ENCODE measurements at regions not wholly inside any gene's neighbourhood (a gene's known extent, or its start where the extent isn't known, plus 50 kb on each side); places are given as distances from the start of the nearest gene placed in this dataset.

DNA sequence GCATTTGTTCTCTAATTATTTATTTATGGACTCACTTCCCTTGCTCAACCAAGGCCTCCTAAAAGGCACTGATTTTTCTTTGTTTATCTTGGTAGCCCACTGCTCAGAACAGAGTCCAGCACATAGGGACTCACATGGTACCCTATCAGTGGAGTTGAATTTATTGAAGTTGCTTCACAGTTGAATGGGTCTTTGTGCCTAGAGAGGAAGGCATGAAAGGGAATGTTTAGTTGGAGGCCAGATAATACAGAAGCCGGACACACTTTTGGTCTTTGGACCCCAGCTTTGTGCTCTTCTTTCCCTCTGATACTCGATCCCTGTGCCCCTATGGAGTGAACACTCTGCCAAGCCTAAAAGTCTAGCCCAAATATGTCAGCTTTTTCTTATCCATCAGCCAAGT, 429.0 kb downstream of the PRDM2 start (continued):
- TF ChIP-seq, protein P1, sequence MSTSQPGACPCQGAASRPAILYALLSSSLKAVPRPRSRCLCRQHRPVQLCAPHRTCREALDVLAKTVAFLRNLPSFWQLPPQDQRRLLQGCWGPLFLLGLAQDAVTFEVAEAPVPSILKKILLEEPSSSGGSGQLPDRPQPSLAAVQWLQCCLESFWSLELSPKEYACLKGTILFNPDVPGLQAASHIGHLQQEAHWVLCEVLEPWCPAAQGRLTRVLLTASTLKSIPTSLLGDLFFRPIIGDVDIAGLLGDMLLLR (CRISPR knock-in tag; IDR thresholded peaks at IDR 0.05): no peak
- no peak for TF ChIP-seq SNRNP70 (IDR thresholded peaks at IDR 0.05; ENCODE audit: low read depth, low read length)
- TF ChIP-seq, protein P2, sequence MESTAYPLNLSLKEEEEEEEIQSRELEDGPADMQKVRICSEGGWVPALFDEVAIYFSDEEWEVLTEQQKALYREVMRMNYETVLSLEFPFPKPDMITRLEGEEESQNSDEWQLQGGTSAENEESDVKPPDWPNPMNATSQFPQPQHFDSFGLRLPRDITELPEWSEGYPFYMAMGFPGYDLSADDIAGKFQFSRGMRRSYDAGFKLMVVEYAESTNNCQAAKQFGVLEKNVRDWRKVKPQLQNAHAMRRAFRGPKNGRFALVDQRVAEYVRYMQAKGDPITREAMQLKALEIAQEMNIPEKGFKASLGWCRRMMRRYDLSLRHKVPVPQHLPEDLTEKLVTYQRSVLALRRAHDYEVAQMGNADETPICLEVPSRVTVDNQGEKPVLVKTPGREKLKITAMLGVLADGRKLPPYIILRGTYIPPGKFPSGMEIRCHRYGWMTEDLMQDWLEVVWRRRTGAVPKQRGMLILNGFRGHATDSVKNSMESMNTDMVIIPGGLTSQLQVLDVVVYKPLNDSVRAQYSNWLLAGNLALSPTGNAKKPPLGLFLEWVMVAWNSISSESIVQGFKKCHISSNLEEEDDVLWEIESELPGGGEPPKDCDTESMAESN (CRISPR knock-in tag; conservative IDR thresholded peaks at IDR 0.05): no peak
- TF ChIP-seq, protein P3, sequence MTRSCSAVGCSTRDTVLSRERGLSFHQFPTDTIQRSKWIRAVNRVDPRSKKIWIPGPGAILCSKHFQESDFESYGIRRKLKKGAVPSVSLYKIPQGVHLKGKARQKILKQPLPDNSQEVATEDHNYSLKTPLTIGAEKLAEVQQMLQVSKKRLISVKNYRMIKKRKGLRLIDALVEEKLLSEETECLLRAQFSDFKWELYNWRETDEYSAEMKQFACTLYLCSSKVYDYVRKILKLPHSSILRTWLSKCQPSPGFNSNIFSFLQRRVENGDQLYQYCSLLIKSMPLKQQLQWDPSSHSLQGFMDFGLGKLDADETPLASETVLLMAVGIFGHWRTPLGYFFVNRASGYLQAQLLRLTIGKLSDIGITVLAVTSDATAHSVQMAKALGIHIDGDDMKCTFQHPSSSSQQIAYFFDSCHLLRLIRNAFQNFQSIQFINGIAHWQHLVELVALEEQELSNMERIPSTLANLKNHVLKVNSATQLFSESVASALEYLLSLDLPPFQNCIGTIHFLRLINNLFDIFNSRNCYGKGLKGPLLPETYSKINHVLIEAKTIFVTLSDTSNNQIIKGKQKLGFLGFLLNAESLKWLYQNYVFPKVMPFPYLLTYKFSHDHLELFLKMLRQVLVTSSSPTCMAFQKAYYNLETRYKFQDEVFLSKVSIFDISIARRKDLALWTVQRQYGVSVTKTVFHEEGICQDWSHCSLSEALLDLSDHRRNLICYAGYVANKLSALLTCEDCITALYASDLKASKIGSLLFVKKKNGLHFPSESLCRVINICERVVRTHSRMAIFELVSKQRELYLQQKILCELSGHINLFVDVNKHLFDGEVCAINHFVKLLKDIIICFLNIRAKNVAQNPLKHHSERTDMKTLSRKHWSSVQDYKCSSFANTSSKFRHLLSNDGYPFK (CRISPR knock-in tag; IDR thresholded peaks at IDR 0.05; ENCODE audit: borderline replicate concordance): no peak
- TF ChIP-seq GTF3A (CRISPR knock-in tag; conservative IDR thresholded peaks at IDR 0.05): no peak
- no peak for TF ChIP-seq DNMT3B (CRISPR knock-in tag; conservative IDR thresholded peaks at IDR 0.05)
- TF ChIP-seq KLF11 (CRISPR knock-in tag; IDR thresholded peaks at IDR 0.05): no peak
- TF ChIP-seq, protein P4, sequence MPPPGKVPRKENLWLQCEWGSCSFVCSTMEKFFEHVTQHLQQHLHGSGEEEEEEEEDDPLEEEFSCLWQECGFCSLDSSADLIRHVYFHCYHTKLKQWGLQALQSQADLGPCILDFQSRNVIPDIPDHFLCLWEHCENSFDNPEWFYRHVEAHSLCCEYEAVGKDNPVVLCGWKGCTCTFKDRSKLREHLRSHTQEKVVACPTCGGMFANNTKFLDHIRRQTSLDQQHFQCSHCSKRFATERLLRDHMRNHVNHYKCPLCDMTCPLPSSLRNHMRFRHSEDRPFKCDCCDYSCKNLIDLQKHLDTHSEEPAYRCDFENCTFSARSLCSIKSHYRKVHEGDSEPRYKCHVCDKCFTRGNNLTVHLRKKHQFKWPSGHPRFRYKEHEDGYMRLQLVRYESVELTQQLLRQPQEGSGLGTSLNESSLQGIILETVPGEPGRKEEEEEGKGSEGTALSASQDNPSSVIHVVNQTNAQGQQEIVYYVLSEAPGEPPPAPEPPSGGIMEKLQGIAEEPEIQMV (CRISPR knock-in tag; IDR thresholded peaks at IDR 0.05; ENCODE audit: low read depth): no peak
- no peak for TF ChIP-seq ZNF792 (CRISPR knock-in tag; IDR thresholded peaks at IDR 0.05)
- TF ChIP-seq ZFP62 (CRISPR knock-in tag; IDR thresholded peaks at IDR 0.05): no peak
- TF ChIP-seq, protein P5, sequence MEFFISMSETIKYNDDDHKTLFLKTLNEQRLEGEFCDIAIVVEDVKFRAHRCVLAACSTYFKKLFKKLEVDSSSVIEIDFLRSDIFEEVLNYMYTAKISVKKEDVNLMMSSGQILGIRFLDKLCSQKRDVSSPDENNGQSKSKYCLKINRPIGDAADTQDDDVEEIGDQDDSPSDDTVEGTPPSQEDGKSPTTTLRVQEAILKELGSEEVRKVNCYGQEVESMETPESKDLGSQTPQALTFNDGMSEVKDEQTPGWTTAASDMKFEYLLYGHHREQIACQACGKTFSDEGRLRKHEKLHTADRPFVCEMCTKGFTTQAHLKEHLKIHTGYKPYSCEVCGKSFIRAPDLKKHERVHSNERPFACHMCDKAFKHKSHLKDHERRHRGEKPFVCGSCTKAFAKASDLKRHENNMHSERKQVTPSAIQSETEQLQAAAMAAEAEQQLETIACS (CRISPR knock-in tag; IDR thresholded peaks at IDR 0.05): no peak
- TF ChIP-seq SMARCE1 (IDR thresholded peaks at IDR 0.05; ENCODE audit: borderline replicate concordance): no peak
- TF ChIP-seq HIVEP1 (CRISPR knock-in tag; IDR thresholded peaks at IDR 0.05): no peak
